ENCODE measurements at regions not wholly inside any gene's neighbourhood (a gene's known extent, or its start where the extent isn't known, plus 50 kb on each side); places are given as distances from the start of the nearest gene placed in this dataset.
"Not testable (repeated sequence)": the region's sequence is repeated elsewhere in the genome, so short reads cannot be mapped to it uniquely, and the experiment has no call there.

- DNase-seq = peak in 1 of 5 donors; percentile 45
These were observed 194.8 kb upstream of the HMCN1 start for GRCh38 chr1:185539277-185539943.

DNA sequence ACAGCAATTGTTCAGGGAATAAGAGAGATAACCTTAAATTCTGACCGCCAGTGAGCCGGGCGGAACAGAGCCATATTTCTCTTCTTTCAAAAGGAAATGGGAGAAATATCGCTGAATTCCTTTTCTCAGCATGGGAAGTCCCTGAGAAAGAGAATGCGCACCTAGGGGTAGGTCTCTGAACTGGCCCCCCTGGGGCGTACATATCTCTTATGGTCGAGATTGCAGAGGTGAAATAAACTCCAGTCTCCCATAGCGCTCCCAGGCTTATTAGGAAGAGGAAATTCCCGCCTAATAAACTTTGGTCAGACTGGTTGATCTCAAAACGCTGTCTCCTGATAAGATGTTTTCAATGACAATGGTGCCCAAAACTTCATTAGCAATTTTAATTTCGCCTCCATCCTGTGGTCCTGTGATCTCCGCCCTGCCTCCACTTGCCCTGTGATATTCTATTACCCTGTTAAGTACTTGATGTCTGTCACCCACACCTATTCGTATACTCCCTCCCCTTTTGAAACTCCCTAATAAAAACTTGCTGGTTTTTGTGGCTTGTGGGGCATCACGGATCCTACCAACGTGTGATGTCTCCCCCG lies 195.8 kb upstream of the HMCN1 start:
- not testable (repeated sequence) for DNase-seq

GRCh38 chr1:185537596-185537995 lies 196.6 kb upstream of the HMCN1 start:
- DNase-seq = no peak

DNA sequence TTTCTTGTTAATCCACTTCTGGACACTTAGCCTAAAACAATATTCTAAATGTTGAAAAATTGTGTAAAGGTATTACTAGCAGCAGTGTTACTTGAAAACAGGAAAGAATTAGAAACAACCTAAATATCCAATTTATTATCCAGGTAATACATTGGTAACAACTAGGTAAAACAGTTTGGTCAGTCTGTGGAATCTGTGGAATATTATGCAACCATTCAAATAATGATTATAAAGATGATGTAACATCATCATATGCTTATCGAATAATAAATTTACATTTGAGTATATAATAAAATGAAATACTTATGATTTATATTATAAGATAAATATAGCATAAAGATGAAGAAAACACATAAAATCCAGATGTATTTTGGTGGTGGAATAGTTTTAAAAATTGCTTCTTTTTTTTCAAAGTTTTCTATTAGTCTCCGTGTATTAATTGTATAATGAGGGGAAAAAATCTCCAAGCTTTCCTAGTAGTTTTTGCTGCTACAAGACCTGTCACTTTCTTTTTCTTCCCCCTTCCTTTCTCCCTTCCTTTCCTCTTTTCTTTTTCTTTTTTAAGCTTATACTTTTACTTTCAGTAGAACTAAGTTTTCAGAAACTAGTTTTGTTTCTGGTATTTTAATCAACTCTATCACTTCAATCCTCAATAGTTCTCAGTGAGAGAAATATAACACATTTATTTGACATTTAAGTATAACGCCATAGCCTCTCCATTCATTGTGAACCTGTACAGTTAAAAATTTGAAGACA lies 197.8 kb upstream of the HMCN1 start:
- DNase-seq = no peak

GRCh38 chr1:185535621-185536020 lies 198.6 kb upstream of the HMCN1 start:
- no peak for DNase-seq

GRCh38 chr1:185534801-185535200 lies 199.4 kb upstream of the HMCN1 start:
- no peak for DNase-seq

DNA sequence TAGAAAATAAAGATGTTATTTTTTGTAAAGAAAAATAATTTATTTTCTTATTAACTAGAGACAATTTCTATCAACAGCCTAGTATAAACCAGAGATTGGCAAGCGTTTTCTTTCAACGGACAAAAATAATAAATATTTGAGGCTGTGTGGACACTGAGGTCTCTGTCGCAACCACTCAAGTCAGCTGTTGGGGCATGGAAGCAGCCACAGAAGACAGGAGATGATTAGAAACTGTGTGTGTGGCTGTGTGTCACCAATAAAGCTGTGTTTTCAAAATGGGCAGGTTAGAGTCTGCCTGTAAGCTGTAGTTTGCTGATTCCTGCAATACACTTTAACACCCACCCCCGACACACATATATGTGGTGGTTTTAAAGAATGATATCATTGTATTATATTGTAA lies 200.6 kb upstream of the HMCN1 start:
- DNase-seq = no peak

GRCh38 chr1:185532856-185533255 lies 201.3 kb upstream of the HMCN1 start:
- DNase-seq = no peak

- no peak for DNase-seq
These were observed 202.4 kb upstream of the HMCN1 start for GRCh38 chr1:185531838-185532237.

- no peak for DNase-seq
These were observed 204.0 kb upstream of the HMCN1 start for GRCh38 chr1:185530215-185530614.

DNA sequence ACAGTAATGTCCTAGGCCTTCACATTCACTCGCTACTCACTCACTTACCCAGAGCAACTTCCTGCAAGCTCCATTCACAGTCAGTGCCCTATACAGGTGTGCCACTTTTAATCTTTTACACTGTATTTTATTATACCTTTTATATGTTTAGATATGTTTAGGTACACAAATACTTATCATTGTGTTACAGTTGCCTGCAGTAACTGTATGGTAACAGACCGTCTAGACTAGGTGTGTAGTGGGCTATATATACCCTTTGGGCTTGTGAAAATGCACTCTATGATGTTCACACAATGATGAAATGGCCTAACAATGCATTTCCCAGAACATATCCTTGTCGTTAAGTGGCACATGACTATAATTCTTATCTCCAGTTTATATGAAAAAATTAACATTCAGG lies 204.5 kb upstream of the HMCN1 start:
- DNase-seq = no peak

GRCh38 chr1:185528084-185528676 lies 206.0 kb upstream of the HMCN1 start:
- no peak for DNase-seq

DNA sequence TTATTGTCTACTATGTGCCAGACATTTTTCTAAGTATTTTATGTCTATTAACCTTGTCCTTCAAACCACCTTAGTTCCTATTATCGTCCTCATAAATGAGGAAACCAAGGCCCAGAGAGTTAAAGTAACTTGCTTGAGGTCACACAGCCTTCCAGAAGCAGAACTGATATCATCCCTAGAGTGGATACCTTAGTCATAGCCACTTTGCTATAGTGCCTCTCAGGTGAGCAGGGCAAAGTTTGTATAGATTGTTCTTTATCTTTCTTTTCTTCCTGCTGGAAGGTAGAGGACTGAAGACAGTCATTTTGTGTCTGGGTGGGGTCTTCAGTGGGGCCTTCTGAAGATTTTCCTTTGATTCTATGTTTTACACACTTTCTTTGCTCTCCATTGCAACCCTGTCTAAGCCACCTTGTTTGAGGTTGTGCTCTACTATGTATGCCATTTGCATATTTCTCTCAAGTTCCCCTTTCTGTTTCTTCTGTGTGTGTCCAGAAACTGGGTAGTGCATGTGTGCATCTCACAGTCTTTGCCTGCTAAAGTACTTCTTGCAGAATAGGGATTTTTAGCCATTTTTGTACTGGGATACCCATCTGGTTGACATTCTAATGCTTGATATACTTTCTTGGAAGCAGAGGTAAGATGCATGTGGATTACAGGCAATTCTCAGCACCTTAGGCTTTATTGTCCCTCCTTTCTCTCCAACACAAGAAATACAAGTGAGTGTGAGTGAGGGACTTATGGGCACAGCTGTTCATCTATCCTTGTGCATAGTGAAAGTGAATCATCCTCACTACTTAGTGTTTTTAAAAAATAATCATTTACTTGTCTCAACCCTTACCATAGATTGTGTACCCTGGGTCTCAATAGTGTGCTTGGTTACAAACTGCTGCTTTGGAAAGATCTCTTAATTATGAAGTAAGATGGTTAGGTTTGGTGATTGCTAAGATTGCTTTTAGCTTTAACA lies 207.6 kb upstream of the HMCN1 start:
- no peak for DNase-seq

DNA sequence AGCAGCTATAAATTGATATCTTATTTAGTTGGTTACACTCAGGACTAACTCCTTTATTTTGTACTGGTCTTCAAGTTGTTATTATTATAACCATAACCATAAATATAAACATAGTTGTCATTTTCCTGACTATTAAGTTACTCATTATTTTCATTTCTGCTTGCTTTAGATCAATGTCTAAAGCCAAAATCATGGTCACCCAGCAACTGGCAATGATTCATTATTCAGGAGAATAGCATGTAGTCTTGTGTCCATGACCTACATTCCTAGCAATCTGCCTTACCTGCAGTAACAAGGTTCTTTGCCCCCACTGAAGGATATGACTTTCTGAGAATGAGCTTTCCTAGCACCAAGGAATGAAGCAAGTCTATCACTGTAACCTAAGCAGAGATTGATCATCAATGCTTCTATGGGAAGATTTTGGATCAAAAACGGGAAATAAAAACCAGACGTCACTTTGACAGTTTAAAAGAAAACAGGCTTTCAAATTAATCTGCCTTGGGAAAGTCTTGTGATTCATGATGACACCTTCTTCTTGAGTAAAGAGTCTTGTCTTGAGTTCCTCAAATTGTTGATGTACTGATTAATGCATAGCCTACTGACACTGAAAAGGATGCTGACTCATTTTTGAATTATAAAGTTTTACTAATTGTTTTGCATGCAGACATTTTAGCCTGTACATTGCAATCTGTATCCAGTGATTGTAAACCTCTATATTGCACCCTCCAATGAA lies 203.3 kb upstream of the IVNS1ABP start:
- peak in 1 of 5 donors; percentile 22 for DNase-seq

DNA sequence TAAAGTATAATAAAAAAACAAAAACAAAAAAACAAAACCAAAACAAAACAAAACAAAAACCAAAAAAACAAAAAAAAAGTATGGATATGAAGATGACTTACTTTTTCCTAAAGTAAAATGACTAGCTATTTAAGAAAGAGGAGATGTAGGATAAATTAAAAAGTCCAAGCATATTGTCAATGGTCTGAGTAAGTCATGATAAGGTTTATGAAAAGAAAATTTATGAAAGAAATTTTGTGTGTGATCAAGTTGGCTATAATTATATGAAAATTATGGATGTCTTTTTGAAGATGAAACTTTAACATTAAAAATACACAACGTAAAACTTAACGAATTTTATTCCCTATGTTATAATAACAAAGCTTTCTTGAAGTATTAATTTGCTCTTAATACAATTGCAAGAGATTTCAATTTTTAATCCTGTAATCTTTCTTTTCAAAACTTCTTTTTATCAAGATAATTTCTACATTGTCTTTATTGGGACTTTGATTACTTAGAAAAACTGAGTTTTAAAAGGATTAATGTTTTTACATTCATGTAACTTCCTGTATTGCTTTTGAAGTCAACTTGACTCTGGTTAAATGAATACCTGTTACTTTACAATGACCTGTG lies 200.9 kb upstream of the IVNS1ABP start:
- DNase-seq = no peak

DNA sequence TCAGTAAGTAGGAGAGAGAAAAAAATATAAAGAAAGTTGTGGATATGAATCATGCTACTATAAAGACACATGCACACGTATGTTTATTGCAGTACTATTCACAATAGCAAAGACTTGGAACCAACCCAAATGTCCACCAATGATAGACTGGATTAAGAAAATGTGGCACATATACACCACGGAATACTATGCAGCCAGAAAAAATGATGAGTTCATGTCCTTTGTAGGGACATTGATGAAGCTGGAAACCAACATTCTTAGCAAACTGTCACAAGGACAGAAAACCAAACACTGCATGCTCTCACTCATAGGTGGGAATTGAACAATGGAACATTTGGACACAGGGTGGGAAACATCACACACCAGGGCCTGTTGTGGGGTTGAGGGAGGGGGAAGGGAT lies 200.3 kb upstream of the IVNS1ABP start:
- not testable (repeated sequence) for DNase-seq

DNA sequence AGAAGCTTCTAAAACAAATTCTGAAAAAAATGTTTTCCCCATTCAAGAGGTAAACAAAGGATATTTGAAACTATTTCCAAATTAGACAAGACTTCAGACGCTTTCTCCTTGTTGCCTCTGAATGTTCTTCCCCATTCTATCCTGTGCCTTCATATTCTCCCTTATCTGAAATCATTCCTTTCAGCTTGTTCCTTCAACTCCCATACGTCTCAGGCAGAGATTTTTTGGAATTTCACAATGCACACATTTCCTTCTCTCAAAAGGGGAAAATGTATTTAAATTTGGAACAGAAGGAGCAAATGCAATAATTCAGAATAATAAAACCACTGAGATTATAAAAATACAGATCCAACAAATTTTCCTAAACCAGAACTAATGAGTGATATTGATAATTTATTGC lies 198.7 kb upstream of the IVNS1ABP start:
- no peak for DNase-seq

GRCh38 chr1:185514311-185514710 lies 197.3 kb upstream of the IVNS1ABP start:
- no peak for DNase-seq

GRCh38 chr1:185512442-185512841 lies 195.4 kb upstream of the IVNS1ABP start:
- DNase-seq = no peak

- DNase-seq = no peak
These were observed 184.1 kb upstream of the IVNS1ABP start for GRCh38 chr1:185501099-185501498.

DNA sequence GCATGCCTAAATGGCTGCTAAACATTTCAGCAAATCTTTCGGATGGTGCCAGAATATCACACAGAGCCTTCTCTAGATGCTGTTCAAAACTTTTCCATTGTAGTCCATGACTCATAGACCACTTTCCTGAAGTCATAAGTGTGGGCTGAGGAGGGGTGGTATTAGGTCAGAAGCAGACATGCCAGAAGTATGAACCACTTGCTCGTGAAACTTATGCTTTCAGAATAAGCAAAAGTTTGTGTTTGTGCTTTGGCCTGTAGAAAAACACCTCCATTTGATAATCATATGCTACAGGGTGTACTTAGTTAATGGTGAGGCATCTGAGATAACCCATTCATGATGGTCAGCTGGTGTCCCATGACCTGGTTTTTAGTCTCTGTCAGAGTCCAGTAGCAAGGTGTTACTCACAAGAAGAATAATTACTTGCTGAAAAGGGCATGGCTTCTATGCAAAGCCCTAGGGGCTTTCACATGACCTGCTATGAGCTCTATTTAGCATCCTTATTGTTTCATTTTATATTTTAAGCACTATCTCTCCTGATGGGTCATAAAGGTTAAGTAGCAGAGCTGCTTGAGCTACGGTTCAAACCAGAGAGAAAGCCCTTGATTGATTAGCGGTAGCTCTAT lies 183.1 kb upstream of the IVNS1ABP start:
- DNase-seq = no peak
